HCT116 (cell line): ENCODE measurements at regions not wholly inside any gene's neighbourhood (a gene's known extent, or its start where the extent isn't known, plus 50 kb on each side); places are given as distances from the start of the nearest gene placed in this dataset.

Experiments
- ATAC-seq: fragments of 200-7000 bp; cut with Tn5 transposase; 2 replicates; pipeline ENCODE4 v1.9.1; 2020; ENCODE audit warnings: mild to moderate bottlenecking, moderate library complexity
- BruUV-seq: library from RNA; stranded (reverse); fragments of 400-500 nt; replicated peaks from 2 replicates; lab custom pipeline; 2021; lab: Mats Ljungman, UMichigan
- CTCF ChIA-PET: fragments of 300-600 bp; sonication (Branson Sonifier 250); formaldehyde crosslinking; loops from one replicate; lab custom pipeline; 2021; ENCODE audit warnings: antibody characterized with exemption; lab: Charles Lee
- POLR2A ChIA-PET: fragments of 300-600, 350-600 bp; sonication (Branson Sonifier 250); formaldehyde crosslinking; loops from one replicate; lab custom pipeline; 2021; ENCODE audit warnings: antibody characterized with exemption; lab: Charles Lee
- RAD21 ChIA-PET, 2 experiments: fragments of 300-600 bp; sonication (Branson Sonifier 250); formaldehyde crosslinking; loops; one replicate each; lab custom pipeline; 2023; ENCODE audit warnings: low total read pairs in 2 of 2; ENCODE audit not compliant: uncharacterized antibody in 2 of 2, unreplicated experiment in 2 of 2, low non-redundant PET in 1 of 2; lab: Charles Lee
- DNase-seq: peaks from one replicate; pipeline ENCODE4 v3.0.0-alpha.2; 2010; ENCODE audit warnings: low read depth, low spot score
- H2AFZ ChIP-seq: fragments of 200-600 bp; shearing (Covaris generic), sonication (generic); 2 replicates; pipeline ENCODE4 v1.6.1; 2017; ENCODE audit warnings: low read depth, mixed run types, mixed read lengths, antibody characterized with exemption, low read length; ENCODE audit not compliant: poor library complexity, severe bottlenecking
- H3K27ac ChIP-seq: 2 replicates; pipeline ENCODE4 v1.5.1; 2012; ENCODE audit warnings: low read depth, low read length
- H3K27me3 ChIP-seq: fragments of 200-600 bp; sonication (generic); 2 replicates; pipeline ENCODE4 v1.6.1; 2016; ENCODE audit warnings: mixed run types, low read length, mixed read lengths; ENCODE audit not compliant: insufficient read depth
- H3K36me3 ChIP-seq, 2 experiments: fragments of 200-500 bp in 1 of 2; fragments of 200-600 bp in 1 of 2; sonication (Bioruptor generic) in 1 of 2; sonication (generic) in 1 of 2; 2 replicates each; pipeline versions ENCODE4 v1.5.1 to v1.6.1; 2014 to 2016; ENCODE audit warnings: low read length in 2 of 2, inconsistent platforms in 1 of 2, mixed read lengths in 1 of 2, mixed run types in 1 of 2; ENCODE audit not compliant: insufficient read depth in 2 of 2, control insufficient read depth in 1 of 2
- H3K4me1 ChIP-seq, 2 experiments: fragments of 200-600 bp in 1 of 2; sonication (generic) in 1 of 2; 2 replicates each; pipeline versions ENCODE4 v1.5.1 to v1.6.1; 2012 to 2017; ENCODE audit warnings: low read length in 2 of 2, inconsistent platforms in 1 of 2, mild to moderate bottlenecking in 1 of 2, mixed read lengths in 1 of 2, mixed run types in 1 of 2, moderate library complexity in 1 of 2; ENCODE audit not compliant: insufficient read depth in 2 of 2, control insufficient read depth in 1 of 2
- H3K4me2 ChIP-seq: fragments of 200-600 bp; sonication (generic); 2 replicates; pipeline ENCODE4 v1.6.1; 2017; ENCODE audit warnings: mixed run types, low read length, mixed read lengths
- H3K4me3 ChIP-seq, 2 experiments: fragments of 200-600 bp in 1 of 2; sonication (generic) in 1 of 2; replicated peaks in 1 of 2; 2 replicates each; pipeline ENCODE4 v1.5.1; 2011 to 2016; ENCODE audit warnings: low read length in 2 of 2, control low read depth in 1 of 2, low read depth in 1 of 2, mild to moderate bottlenecking in 1 of 2, mixed read lengths in 1 of 2, mixed run types in 1 of 2
- H3K79me2 ChIP-seq: fragments of 200-600 bp; sonication (generic); 2 replicates; pipeline ENCODE4 v1.6.1; 2017; ENCODE audit warnings: mild to moderate bottlenecking, mixed run types, low read length, moderate library complexity, mixed read lengths; ENCODE audit not compliant: insufficient read depth
- H3K9ac ChIP-seq: fragments of 200-600 bp; sonication (generic); 2 replicates; pipeline ENCODE4 v1.6.1; 2016; ENCODE audit warnings: low read length, mixed read lengths
- H3K9me2 ChIP-seq: fragments of 200-600 bp; sonication (generic), shearing (Covaris generic); 2 replicates; pipeline ENCODE4 v1.6.1; 2017; ENCODE audit warnings: mixed run types, mild to moderate bottlenecking, moderate library complexity; ENCODE audit not compliant: insufficient read depth
- H3K9me3 ChIP-seq, 2 experiments: fragments of 200-500 bp in 1 of 2; fragments of 200-600 bp in 1 of 2; sonication (Bioruptor generic) in 1 of 2; sonication (generic) in 1 of 2; 2 replicates each; pipeline ENCODE4 v1.6.1; 2014 to 2017; ENCODE audit warnings: low read length in 2 of 2, mixed read lengths in 2 of 2, inconsistent platforms in 1 of 2, low read depth in 1 of 2, mild to moderate bottlenecking in 1 of 2, mixed run types in 1 of 2, moderate library complexity in 1 of 2; ENCODE audit not compliant: control insufficient read depth in 1 of 2, insufficient read depth in 1 of 2
- H4K20me1 ChIP-seq: fragments of 200-600 bp; sonication (generic), shearing (Covaris generic); 2 replicates; pipeline ENCODE4 v1.6.1; 2017; ENCODE audit warnings: mixed run types, mild to moderate bottlenecking, moderate library complexity; ENCODE audit not compliant: insufficient read depth
- CEBPB ChIP-seq: IDR thresholded peaks from 2 replicates; pipeline ENCODE4 v1.6.1; 2012; ENCODE audit warnings: low read depth
- EGR1 ChIP-seq: IDR thresholded peaks from 2 replicates; pipeline ENCODE4 v1.6.1; 2012; ENCODE audit warnings: low read depth
- ELF1 ChIP-seq: IDR thresholded peaks from 2 replicates; pipeline ENCODE4 v1.6.1; 2012; ENCODE audit warnings: low read depth, borderline replicate concordance
- EZH2phosphoT487 ChIP-seq: fragments of 200-600 bp; IDR thresholded peaks from 2 replicates; pipeline ENCODE4 v1.6.1; 2018; ENCODE audit warnings: antibody characterized with exemption, borderline replicate concordance
- FOSL1 ChIP-seq: IDR thresholded peaks from 2 replicates; pipeline ENCODE4 v1.6.1; 2012; ENCODE audit warnings: low read depth
- POLR2A ChIP-seq: IDR thresholded peaks from 2 replicates; pipeline ENCODE4 v1.7.0; 2011; ENCODE audit warnings: borderline replicate concordance; ENCODE audit not compliant: insufficient read depth, insufficient read length; ENCODE audit errors: extremely low read depth
- RAD21 ChIP-seq: IDR thresholded peaks from 2 replicates; pipeline ENCODE4 v1.6.1; 2012; ENCODE audit warnings: low read depth, mild to moderate bottlenecking
- SP1 ChIP-seq: IDR thresholded peaks from 2 replicates; pipeline ENCODE4 v1.6.1; 2012; ENCODE audit warnings: low read depth
- SRF ChIP-seq: IDR thresholded peaks from 2 replicates; pipeline ENCODE4 v1.6.1; 2012; ENCODE audit warnings: low read depth
- TCF7L2 ChIP-seq: IDR thresholded peaks from 2 replicates; pipeline ENCODE4 v1.7.0; 2011; ENCODE audit warnings: borderline replicate concordance, inconsistent platforms; ENCODE audit not compliant: insufficient read depth, insufficient read length; ENCODE audit errors: extremely low read depth
- YY1 ChIP-seq: IDR thresholded peaks from 2 replicates; pipeline ENCODE4 v1.6.1; 2011; ENCODE audit warnings: low read length, low read depth, moderate library complexity, mild to moderate bottlenecking; ENCODE audit not compliant: insufficient replicate concordance; ENCODE audit errors: extremely low read depth
- ZFX ChIP-seq: fragments of 450-650 bp; IDR thresholded peaks from 2 replicates; pipeline ENCODE4 v1.6.1; 2017
- intact Hi-C: fragments of 100-400 bp; cut with micrococcal nuclease; formaldehyde crosslinking; loops from 2 replicates; pipeline ENCODE4 v1.10.0; 2022
- TF ChIP-seq, protein P1 (sequence below): IDR thresholded peaks from 2 replicates; pipeline ENCODE4 v1.6.1; 2012
- TF ChIP-seq, protein P2 (sequence below), 3 experiments: fragments of 200-600 bp in 1 of 3; sonication (generic) in 1 of 3; IDR thresholded peaks in 2 of 3; conservative IDR thresholded peaks in 1 of 3; 2 replicates each; pipeline ENCODE4 v1.5.1; 2012 to 2017; ENCODE audit warnings: low read depth in 2 of 3, low read length in 2 of 3, antibody characterized with exemption in 1 of 3, borderline replicate concordance in 1 of 3, control low read depth in 1 of 3, mild to moderate bottlenecking in 1 of 3, mixed read lengths in 1 of 3, mixed run types in 1 of 3, moderate library complexity in 1 of 3; ENCODE audit not compliant: insufficient read depth in 1 of 3
- TF ChIP-seq, protein P3 (sequence below): IDR thresholded peaks from 2 replicates; pipeline ENCODE4 v1.6.1; 2012; ENCODE audit warnings: low read depth
- TF ChIP-seq, protein P4 (sequence below): IDR thresholded peaks from 2 replicates; pipeline ENCODE4 v1.6.1; 2012

DNA sequence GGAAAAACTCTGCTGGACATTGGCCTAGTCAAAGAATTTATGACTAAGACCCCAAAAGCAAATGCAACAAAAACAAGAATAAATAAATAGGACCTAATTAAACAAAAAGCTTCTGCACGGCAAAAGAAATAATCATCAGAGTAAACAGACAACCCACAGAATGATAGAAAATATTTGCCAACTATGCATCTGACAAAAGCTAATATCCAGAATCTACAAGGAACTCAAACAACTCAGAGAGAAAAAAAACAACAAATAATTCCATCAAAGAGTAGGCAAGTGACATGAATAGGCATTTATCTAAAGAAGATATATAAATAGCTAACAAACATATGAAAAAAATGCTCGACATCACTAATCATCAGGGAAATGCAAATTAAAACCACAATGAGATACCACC lies 91.2 kb upstream of the PALMD start:
- intact Hi-C loops, result no loop called here
- Histone ChIP-seq H3K27ac (no peak overlapping the region), H3K4me2 (no peak overlapping the region), H3K79me2 (no peaks in the 10 kb centered on the region), H2AFZ (no peak overlapping the region), H3K9me3 (no peaks in the 10 kb centered on the region), H3K36me3 (no peaks in the 10 kb centered on the region), H3K9ac (no peak overlapping the region), H4K20me1 (no peaks in the 10 kb centered on the region), H3K4me3 (no peak overlapping the region), H3K27me3 (no peaks in the 10 kb centered on the region), H3K4me1 (no peaks in the 10 kb centered on the region), H3K9me2 (no peaks in the 10 kb centered on the region)
- ChIA-PET RAD21 (no interaction called here), CTCF (no interaction called here), POLR2A (no interaction called here)
- ATAC-seq (no peak), DNase-seq (no peak)
- BruUV-seq, result no TSS peak
- TF ChIP-seq SRF (no peak), EZH2phosphoT487 (no peak), ZFX (no peak), TCF7L2 (no peak), ELF1 (no peak), SP1 (no peak), FOSL1 (no peak), EGR1 (no peak), CEBPB (no peak), RAD21 (no peak), YY1 (no peak), POLR2A (no peak)
- TF ChIP-seq, protein P1, sequence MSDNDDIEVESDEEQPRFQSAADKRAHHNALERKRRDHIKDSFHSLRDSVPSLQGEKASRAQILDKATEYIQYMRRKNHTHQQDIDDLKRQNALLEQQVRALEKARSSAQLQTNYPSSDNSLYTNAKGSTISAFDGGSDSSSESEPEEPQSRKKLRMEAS, result no peak
- TF ChIP-seq, protein P2, sequence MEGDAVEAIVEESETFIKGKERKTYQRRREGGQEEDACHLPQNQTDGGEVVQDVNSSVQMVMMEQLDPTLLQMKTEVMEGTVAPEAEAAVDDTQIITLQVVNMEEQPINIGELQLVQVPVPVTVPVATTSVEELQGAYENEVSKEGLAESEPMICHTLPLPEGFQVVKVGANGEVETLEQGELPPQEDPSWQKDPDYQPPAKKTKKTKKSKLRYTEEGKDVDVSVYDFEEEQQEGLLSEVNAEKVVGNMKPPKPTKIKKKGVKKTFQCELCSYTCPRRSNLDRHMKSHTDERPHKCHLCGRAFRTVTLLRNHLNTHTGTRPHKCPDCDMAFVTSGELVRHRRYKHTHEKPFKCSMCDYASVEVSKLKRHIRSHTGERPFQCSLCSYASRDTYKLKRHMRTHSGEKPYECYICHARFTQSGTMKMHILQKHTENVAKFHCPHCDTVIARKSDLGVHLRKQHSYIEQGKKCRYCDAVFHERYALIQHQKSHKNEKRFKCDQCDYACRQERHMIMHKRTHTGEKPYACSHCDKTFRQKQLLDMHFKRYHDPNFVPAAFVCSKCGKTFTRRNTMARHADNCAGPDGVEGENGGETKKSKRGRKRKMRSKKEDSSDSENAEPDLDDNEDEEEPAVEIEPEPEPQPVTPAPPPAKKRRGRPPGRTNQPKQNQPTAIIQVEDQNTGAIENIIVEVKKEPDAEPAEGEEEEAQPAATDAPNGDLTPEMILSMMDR (IDR thresholded peaks at IDR 0.05 in 2 of 3, conservative IDR thresholded peaks at IDR 0.05 in 1 of 3; ENCODE audit: borderline replicate concordance in 1 of 3, insufficient read depth in 1 of 3, low read depth in 2 of 3, low read length in 2 of 3), result no peak
- TF ChIP-seq, protein P3, sequence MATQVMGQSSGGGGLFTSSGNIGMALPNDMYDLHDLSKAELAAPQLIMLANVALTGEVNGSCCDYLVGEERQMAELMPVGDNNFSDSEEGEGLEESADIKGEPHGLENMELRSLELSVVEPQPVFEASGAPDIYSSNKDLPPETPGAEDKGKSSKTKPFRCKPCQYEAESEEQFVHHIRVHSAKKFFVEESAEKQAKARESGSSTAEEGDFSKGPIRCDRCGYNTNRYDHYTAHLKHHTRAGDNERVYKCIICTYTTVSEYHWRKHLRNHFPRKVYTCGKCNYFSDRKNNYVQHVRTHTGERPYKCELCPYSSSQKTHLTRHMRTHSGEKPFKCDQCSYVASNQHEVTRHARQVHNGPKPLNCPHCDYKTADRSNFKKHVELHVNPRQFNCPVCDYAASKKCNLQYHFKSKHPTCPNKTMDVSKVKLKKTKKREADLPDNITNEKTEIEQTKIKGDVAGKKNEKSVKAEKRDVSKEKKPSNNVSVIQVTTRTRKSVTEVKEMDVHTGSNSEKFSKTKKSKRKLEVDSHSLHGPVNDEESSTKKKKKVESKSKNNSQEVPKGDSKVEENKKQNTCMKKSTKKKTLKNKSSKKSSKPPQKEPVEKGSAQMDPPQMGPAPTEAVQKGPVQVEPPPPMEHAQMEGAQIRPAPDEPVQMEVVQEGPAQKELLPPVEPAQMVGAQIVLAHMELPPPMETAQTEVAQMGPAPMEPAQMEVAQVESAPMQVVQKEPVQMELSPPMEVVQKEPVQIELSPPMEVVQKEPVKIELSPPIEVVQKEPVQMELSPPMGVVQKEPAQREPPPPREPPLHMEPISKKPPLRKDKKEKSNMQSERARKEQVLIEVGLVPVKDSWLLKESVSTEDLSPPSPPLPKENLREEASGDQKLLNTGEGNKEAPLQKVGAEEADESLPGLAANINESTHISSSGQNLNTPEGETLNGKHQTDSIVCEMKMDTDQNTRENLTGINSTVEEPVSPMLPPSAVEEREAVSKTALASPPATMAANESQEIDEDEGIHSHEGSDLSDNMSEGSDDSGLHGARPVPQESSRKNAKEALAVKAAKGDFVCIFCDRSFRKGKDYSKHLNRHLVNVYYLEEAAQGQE, result no peak
- TF ChIP-seq, protein P4, sequence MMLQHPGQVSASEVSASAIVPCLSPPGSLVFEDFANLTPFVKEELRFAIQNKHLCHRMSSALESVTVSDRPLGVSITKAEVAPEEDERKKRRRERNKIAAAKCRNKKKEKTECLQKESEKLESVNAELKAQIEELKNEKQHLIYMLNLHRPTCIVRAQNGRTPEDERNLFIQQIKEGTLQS, result no peak
